Fibroblast of the conjunctiva (primary cell): ENCODE measurements at regions not wholly inside any gene's neighbourhood (a gene's known extent, or its start where the extent isn't known, plus 50 kb on each side); places are given as distances from the start of the nearest gene placed in this dataset.

Source experiments
- DNase-seq: peaks from one replicate; pipeline ENCODE4 v3.0.0-alpha.2; 2010; ENCODE audit warnings: low read depth

- no peak for DNase-seq
These were observed 78.2 kb upstream of the CST7 start for GRCh38 chr20:24870881-24871280.

GRCh38 chr20:24871480-24872213, 77.4 kb upstream of the CST7 start:
- no peak for DNase-seq

GRCh38 chr20:24872291-24873024, 76.6 kb upstream of the CST7 start:
- no peak for DNase-seq

- DNase-seq = no peak
These were observed 75.9 kb upstream of the CST7 start for GRCh38 chr20:24873025-24873620.

- DNase-seq = no peak
These were observed 74.0 kb upstream of the CST7 start for GRCh38 chr20:24875078-24875477.

- no peak for DNase-seq
These were observed 71.4 kb upstream of the CST7 start for GRCh38 chr20:24877652-24878051.

GRCh38 chr20:24878657-24879056, 70.4 kb upstream of the CST7 start:
- DNase-seq = no peak

- no peak for DNase-seq
These were observed 69.2 kb upstream of the CST7 start for GRCh38 chr20:24879875-24880274.

- no peak for DNase-seq
These were observed 68.7 kb upstream of the CST7 start for GRCh38 chr20:24880356-24880755.

GRCh38 chr20:24890286-24890685, 58.8 kb upstream of the CST7 start:
- DNase-seq = no peak

- DNase-seq = no peak
These were observed 57.3 kb upstream of the CST7 start for GRCh38 chr20:24891546-24892393.

GRCh38 chr20:24892522-24892921, 56.5 kb upstream of the CST7 start:
- no peak for DNase-seq

GRCh38 chr20:24892931-24893330, 56.1 kb upstream of the CST7 start:
- DNase-seq = no peak

GRCh38 chr20:24894488-24894887, 54.6 kb upstream of the CST7 start:
- DNase-seq = no peak

GRCh38 chr20:24894967-24895366, 54.1 kb upstream of the CST7 start:
- DNase-seq = no peak

- DNase-seq = no peak
These were observed 53.6 kb upstream of the CST7 start for GRCh38 chr20:24895431-24895830.

- no peak for DNase-seq
These were observed 53.0 kb upstream of the CST7 start for GRCh38 chr20:24895898-24896658.

- no peak for DNase-seq
These were observed 52.1 kb upstream of the CST7 start for GRCh38 chr20:24896984-24897383.

GRCh38 chr20:24897974-24898373, 51.1 kb upstream of the CST7 start:
- no peak for DNase-seq

GRCh38 chr20:24899153-24899552, 49.9 kb upstream of the CST7 start:
- DNase-seq = no peak
